Hepatocyte (in vitro differentiated cells): ENCODE measurements at regions not wholly inside any gene's neighbourhood (a gene's known extent, or its start where the extent isn't known, plus 50 kb on each side); places are given as distances from the start of the nearest gene placed in this dataset.
"Not testable (repeated sequence)": the region's sequence is repeated elsewhere in the genome, so short reads cannot be mapped to it uniquely, and the experiment has no call there.

Experiments used
- DNase-seq: peaks from one replicate; pipeline ENCODE4 v3.0.0-alpha.2; 2016; ENCODE audit warnings: low spot score
- H2AFZ ChIP-seq: fragments of 200-600 bp; sonication (generic); 2 replicates; pipeline ENCODE4 v1.6.0; 2016; ENCODE audit warnings: antibody characterized with exemption, mild to moderate bottlenecking
- H3K27ac ChIP-seq: fragments of 200-600 bp; sonication (generic); 2 replicates; pipeline ENCODE4 v1.5.1; 2016; ENCODE audit warnings: mild to moderate bottlenecking
- H3K27me3 ChIP-seq: fragments of 200-600 bp; sonication (generic); 2 replicates; pipeline ENCODE4 v1.6.1; 2016
- H3K36me3 ChIP-seq: fragments of 200-600 bp; sonication (generic); replicated peaks from 2 replicates; pipeline ENCODE4 v1.5.1; 2016; ENCODE audit warnings: low read depth; ENCODE audit not compliant: insufficient read depth
- H3K4me1 ChIP-seq: fragments of 200-600 bp; sonication (generic); 2 replicates; pipeline ENCODE4 v1.5.1; 2016; ENCODE audit warnings: mild to moderate bottlenecking, moderate library complexity; ENCODE audit not compliant: insufficient read depth
- H3K4me2 ChIP-seq: fragments of 200-600 bp; sonication (generic); 2 replicates; pipeline ENCODE4 v1.6.0; 2016
- H3K4me3 ChIP-seq: fragments of 200-600 bp; sonication (generic); 2 replicates; pipeline ENCODE4 v1.5.1; 2016; ENCODE audit warnings: mild to moderate bottlenecking
- H3K79me2 ChIP-seq: fragments of 200-600 bp; sonication (generic); 2 replicates; pipeline ENCODE4 v1.6.0; 2017; ENCODE audit warnings: mild to moderate bottlenecking
- H3K9me2 ChIP-seq: fragments of 200-600 bp; sonication (generic); replicated peaks from 2 replicates; pipeline ENCODE4 v1.6.0; 2017; ENCODE audit warnings: mild to moderate bottlenecking; ENCODE audit not compliant: insufficient read depth
- H3K9me3 ChIP-seq: fragments of 200-600 bp; sonication (generic); 2 replicates; pipeline ENCODE4 v1.5.1; 2016; ENCODE audit warnings: low read depth, mild to moderate bottlenecking
- H4K20me1 ChIP-seq: fragments of 200-600 bp; sonication (generic); 2 replicates; pipeline ENCODE4 v1.6.0; 2016; ENCODE audit warnings: mild to moderate bottlenecking; ENCODE audit not compliant: insufficient read depth, poor library complexity, severe bottlenecking
- CTCF ChIP-seq: fragments of 200-600 bp; sonication (generic); IDR thresholded peaks from 2 replicates; pipeline ENCODE4 v1.5.1; 2016; ENCODE audit warnings: antibody characterized with exemption, mild to moderate bottlenecking; ENCODE audit not compliant: poor library complexity
- EZH2 ChIP-seq: fragments of 200-600 bp; sonication (generic); IDR thresholded peaks from 2 replicates; pipeline ENCODE4 v1.6.1; 2016; ENCODE audit warnings: antibody characterized with exemption, mild to moderate bottlenecking, borderline replicate concordance
- EZH2phosphoT487 ChIP-seq: fragments of 200-600 bp; sonication (generic); IDR thresholded peaks from one replicate; pipeline ENCODE4 v1.6.1; 2018; ENCODE audit warnings: antibody characterized with exemption, mild to moderate bottlenecking, low read depth, moderate library complexity; ENCODE audit not compliant: unreplicated experiment, severe bottlenecking
- WGBS: methylation state at CpG from one replicate; pipeline ENCODE4 v1.1.6; 2016; ENCODE audit warnings: low lambda C conversion rate; ENCODE audit errors: missing lambda C conversion rate; 5-methylcytosine and 5-hydroxymethylcytosine counted together

- peak; percentile 13 for DNase-seq
Measured at GRCh38 chr4:82099928-82100579, 273.7 kb downstream of the HNRNPD start.

GRCh38 chr4:82097504-82097903, 276.3 kb downstream of the HNRNPD start:
- Histone ChIP-seq H3K27ac (no peak overlapping the region), H3K27me3 (no peaks in the 10 kb centered on the region), H3K4me1 (no peaks in the 10 kb centered on the region), H3K79me2 (no peaks in the 10 kb centered on the region), H3K36me3 (no peaks in the 10 kb centered on the region), H2AFZ (no peak overlapping the region), H3K4me2 (no peak overlapping the region), H3K4me3 (no peak overlapping the region), H3K9me3 (no peaks in the 10 kb centered on the region), H4K20me1 (no peaks in the 10 kb centered on the region), H3K9me2 (no peaks in the 10 kb centered on the region)
- no peak for TF ChIP-seq CTCF
- no peak for TF ChIP-seq EZH2phosphoT487
- no peak for TF ChIP-seq EZH2
- DNase-seq: no peak
- 72% methylated on average over 3 of the region's 3 CpGs for WGBS

More at GRCh38 chr4:82099928-82100579, 273.7 kb downstream of the HNRNPD start:
- H3K36me3 ChIP-seq: no peaks in the 10 kb centered on the region
- no peak overlapping the region for H3K27ac ChIP-seq
- H3K4me2 ChIP-seq: no peak overlapping the region
- 74% methylated on average over 6 of the region's 6 CpGs for WGBS
- H2AFZ ChIP-seq: no peak overlapping the region
- no peak for TF ChIP-seq EZH2
- no peak for TF ChIP-seq EZH2phosphoT487
- no peak for TF ChIP-seq CTCF
- no peaks in the 10 kb centered on the region for H4K20me1 ChIP-seq
- H3K4me1 ChIP-seq: no peaks in the 10 kb centered on the region
- no peaks in the 10 kb centered on the region for H3K79me2 ChIP-seq
- no peak overlapping the region for H3K4me3 ChIP-seq
- H3K9me3 ChIP-seq: no peaks in the 10 kb centered on the region
- H3K27me3 ChIP-seq: no peaks in the 10 kb centered on the region
- no peaks in the 10 kb centered on the region for H3K9me2 ChIP-seq

DNA sequence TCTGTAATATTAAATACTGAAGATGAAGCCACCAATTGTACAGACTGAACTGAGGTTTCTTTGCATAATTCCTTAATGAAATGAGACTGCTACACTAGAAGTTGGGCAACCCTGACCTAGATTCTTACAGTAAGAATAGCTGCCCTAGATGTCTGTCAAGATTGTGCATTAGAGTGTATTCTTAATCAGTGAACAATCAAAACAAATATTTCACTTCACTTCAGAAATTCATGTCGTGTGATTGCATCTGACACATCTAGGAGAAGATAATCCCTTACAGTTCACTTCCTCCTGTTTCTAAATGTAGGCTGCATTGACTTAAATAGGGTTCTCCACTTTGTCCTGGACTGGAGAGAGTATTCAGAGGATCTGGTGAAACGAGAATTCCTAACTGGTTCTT, 283.1 kb downstream of the HNRNPD start:
- no peaks in the 10 kb centered on the region for H3K9me2 ChIP-seq
- H2AFZ ChIP-seq: no peak overlapping the region
- no peak overlapping the region for H3K27ac ChIP-seq
- no peak for DNase-seq
- 54% methylated on average over 2 of the region's 2 CpGs for WGBS
- H3K27me3 ChIP-seq: no peaks in the 10 kb centered on the region
- no peak for TF ChIP-seq CTCF
- no peak for TF ChIP-seq EZH2
- TF ChIP-seq EZH2phosphoT487: no peak
- no peak overlapping the region for H3K4me3 ChIP-seq
- no peaks in the 10 kb centered on the region for H3K9me3 ChIP-seq
- no peaks in the 10 kb centered on the region for H3K36me3 ChIP-seq
- no peaks in the 10 kb centered on the region for H4K20me1 ChIP-seq
- H3K4me1 ChIP-seq: no peaks in the 10 kb centered on the region
- no peak overlapping the region for H3K4me2 ChIP-seq
- H3K79me2 ChIP-seq: no peaks in the 10 kb centered on the region

DNA sequence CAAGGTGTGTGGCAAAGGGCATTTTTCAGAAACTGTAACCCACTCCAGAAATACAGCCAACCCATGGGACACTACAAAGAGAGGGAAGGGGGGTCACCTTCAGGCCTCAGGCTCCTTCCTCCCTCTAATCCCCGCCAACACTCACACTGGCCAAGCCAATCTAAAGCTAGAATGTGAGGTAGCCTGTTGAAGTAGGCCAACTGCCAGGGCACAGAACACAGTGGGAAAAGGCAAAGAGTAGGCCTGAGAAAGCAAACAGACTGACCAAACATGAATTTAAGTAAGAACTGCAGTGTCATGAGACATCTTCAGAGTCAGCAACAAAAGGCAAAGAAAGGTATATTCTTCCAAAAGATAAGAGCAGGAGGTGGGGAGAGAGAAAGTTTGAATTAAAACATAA, 289.0 kb downstream of the HNRNPD start:
- DNase-seq: no peak
- 88% methylated on average over 1 of the region's 1 CpG for WGBS
- no peak for TF ChIP-seq EZH2phosphoT487
- TF ChIP-seq CTCF: no peak
- no peak for TF ChIP-seq EZH2

DNA sequence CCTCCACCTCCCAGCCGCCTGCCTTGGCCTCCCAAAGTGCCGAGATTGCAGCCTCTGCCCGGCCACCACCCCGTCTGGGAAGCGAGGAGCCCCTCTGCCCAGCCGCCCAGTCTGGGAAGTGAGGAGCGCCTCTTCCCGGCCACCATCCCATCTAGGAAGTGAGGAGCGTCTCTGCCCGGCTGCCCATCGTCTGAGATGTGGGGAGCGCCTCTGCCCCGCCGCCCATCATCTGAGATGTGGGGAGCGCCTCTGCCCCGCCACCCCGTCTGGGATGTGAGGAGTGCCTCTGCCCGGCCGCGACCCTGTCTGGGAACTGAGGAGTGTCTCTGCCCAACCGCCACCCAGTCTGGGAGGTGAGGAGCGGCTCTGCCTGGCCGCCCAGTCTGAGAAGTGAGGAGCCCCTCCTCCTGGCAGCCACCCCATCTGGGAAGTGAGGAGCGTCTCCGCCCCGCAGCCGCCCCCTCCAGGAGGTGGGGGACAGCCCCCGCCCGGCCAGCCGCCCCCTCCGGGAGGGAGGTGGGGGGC, 296.3 kb downstream of the HNRNPD start:
- not testable (repeated sequence) for H3K4me3 ChIP-seq, H3K36me3 ChIP-seq, H3K9me3 ChIP-seq, H2AFZ ChIP-seq, H4K20me1 ChIP-seq, H3K4me1 ChIP-seq, H3K27me3 ChIP-seq, DNase-seq, H3K9me2 ChIP-seq, H3K4me2 ChIP-seq, H3K79me2 ChIP-seq, H3K27ac ChIP-seq
- WGBS: 100% methylated on average over 7 of the region's 31 CpGs

More for the DNA sequence above, 289.0 kb downstream of the HNRNPD start:
- Histone ChIP-seq H3K27me3 (no peaks in the 10 kb centered on the region), H3K36me3 (no peaks in the 10 kb centered on the region), H3K9me3 (no peaks in the 10 kb centered on the region), H2AFZ (no peak overlapping the region), H3K9me2 (no peaks in the 10 kb centered on the region), H4K20me1 (no peaks in the 10 kb centered on the region), H3K4me2 (no peak overlapping the region), H3K27ac (no peak overlapping the region), H3K4me1 (no peaks in the 10 kb centered on the region), H3K4me3 (no peak overlapping the region), H3K79me2 (no peaks in the 10 kb centered on the region)
